Liver (tissue), 3 donors: ENCODE measurements at regions not wholly inside any gene's neighbourhood (a gene's known extent, or its start where the extent isn't known, plus 50 kb on each side); places are given as distances from the start of the nearest gene placed in this dataset.

Experiments
- CTCF ChIP-seq: fragments of 150-350 bp; IDR thresholded peaks from 2 replicates; pipeline ENCODE4 v1.5.1; 2017; ENCODE audit warnings: improper control_type of control experiment, low read depth, low read length; ENCODE audit not compliant: missing input control
- EGR1 ChIP-seq, 2 donors: IDR thresholded peaks; 2 replicates each; pipeline ENCODE4 v1.6.1; 2016 to 2018; ENCODE audit warnings: antibody characterized with exemption in 2 of 2, low read depth in 2 of 2
- FOXA1 ChIP-seq: IDR thresholded peaks from 2 replicates; pipeline ENCODE4 v1.6.1; 2016; ENCODE audit warnings: antibody characterized with exemption
- JUND ChIP-seq, 2 donors: IDR thresholded peaks; 2 replicates each; pipeline ENCODE4 v1.6.1; 2016; ENCODE audit warnings: antibody characterized with exemption in 2 of 2
- NR2F2 ChIP-seq: IDR thresholded peaks from 2 replicates; pipeline ENCODE4 v1.6.1; 2016; ENCODE audit warnings: antibody characterized with exemption
- RAD21 ChIP-seq, 2 donors: IDR thresholded peaks; 2 replicates each; pipeline ENCODE4 v1.6.1; 2016; ENCODE audit warnings: antibody characterized with exemption in 2 of 2, mild to moderate bottlenecking in 2 of 2
- SP1 ChIP-seq: IDR thresholded peaks from 2 replicates; pipeline ENCODE4 v1.6.1; 2018; ENCODE audit warnings: antibody characterized with exemption, mild to moderate bottlenecking
- TAF1 ChIP-seq: conservative IDR thresholded peaks from 2 replicates; pipeline ENCODE4 v1.6.1; 2016; ENCODE audit warnings: antibody characterized with exemption, mild to moderate bottlenecking
- YY1 ChIP-seq: IDR thresholded peaks from 2 replicates; pipeline ENCODE4 v1.6.1; 2016; ENCODE audit warnings: antibody characterized with exemption, mild to moderate bottlenecking
- TF ChIP-seq, protein P1 (sequence below): IDR thresholded peaks from 2 replicates; pipeline ENCODE4 v1.6.1; 2016; ENCODE audit warnings: antibody characterized with exemption, mild to moderate bottlenecking
- TF ChIP-seq, protein P2 (sequence below): IDR thresholded peaks from 2 replicates; pipeline ENCODE4 v1.6.1; 2016; ENCODE audit warnings: antibody characterized with exemption
- TF ChIP-seq, protein P3 (sequence below): IDR thresholded peaks from 2 replicates; pipeline ENCODE4 v1.6.1; 2016; ENCODE audit warnings: antibody characterized with exemption
- TF ChIP-seq, protein P4 (sequence below): IDR thresholded peaks from 2 replicates; pipeline ENCODE4 v1.6.1; 2016; ENCODE audit warnings: antibody characterized with exemption
- donor health status: healthy.
- donor health status: healthy.

GRCh38 chr5:158264264-158264663, 405.3 kb upstream of the CLINT1 start:
- no peak for TF ChIP-seq CTCF
- no peak for TF ChIP-seq RAD21 (IDR thresholded peaks at IDR 0.05)
- TF ChIP-seq, protein P1, sequence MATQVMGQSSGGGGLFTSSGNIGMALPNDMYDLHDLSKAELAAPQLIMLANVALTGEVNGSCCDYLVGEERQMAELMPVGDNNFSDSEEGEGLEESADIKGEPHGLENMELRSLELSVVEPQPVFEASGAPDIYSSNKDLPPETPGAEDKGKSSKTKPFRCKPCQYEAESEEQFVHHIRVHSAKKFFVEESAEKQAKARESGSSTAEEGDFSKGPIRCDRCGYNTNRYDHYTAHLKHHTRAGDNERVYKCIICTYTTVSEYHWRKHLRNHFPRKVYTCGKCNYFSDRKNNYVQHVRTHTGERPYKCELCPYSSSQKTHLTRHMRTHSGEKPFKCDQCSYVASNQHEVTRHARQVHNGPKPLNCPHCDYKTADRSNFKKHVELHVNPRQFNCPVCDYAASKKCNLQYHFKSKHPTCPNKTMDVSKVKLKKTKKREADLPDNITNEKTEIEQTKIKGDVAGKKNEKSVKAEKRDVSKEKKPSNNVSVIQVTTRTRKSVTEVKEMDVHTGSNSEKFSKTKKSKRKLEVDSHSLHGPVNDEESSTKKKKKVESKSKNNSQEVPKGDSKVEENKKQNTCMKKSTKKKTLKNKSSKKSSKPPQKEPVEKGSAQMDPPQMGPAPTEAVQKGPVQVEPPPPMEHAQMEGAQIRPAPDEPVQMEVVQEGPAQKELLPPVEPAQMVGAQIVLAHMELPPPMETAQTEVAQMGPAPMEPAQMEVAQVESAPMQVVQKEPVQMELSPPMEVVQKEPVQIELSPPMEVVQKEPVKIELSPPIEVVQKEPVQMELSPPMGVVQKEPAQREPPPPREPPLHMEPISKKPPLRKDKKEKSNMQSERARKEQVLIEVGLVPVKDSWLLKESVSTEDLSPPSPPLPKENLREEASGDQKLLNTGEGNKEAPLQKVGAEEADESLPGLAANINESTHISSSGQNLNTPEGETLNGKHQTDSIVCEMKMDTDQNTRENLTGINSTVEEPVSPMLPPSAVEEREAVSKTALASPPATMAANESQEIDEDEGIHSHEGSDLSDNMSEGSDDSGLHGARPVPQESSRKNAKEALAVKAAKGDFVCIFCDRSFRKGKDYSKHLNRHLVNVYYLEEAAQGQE: no peak
- TF ChIP-seq NR2F2: no peak
- TF ChIP-seq SP1: no peak
- TF ChIP-seq, protein P2, sequence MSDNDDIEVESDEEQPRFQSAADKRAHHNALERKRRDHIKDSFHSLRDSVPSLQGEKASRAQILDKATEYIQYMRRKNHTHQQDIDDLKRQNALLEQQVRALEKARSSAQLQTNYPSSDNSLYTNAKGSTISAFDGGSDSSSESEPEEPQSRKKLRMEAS: no peak
- no peak for TF ChIP-seq EGR1 (IDR thresholded peaks at IDR 0.05; ENCODE audit: low read depth in 2 of 2)
- no peak for TF ChIP-seq TAF1
- TF ChIP-seq, protein P3, sequence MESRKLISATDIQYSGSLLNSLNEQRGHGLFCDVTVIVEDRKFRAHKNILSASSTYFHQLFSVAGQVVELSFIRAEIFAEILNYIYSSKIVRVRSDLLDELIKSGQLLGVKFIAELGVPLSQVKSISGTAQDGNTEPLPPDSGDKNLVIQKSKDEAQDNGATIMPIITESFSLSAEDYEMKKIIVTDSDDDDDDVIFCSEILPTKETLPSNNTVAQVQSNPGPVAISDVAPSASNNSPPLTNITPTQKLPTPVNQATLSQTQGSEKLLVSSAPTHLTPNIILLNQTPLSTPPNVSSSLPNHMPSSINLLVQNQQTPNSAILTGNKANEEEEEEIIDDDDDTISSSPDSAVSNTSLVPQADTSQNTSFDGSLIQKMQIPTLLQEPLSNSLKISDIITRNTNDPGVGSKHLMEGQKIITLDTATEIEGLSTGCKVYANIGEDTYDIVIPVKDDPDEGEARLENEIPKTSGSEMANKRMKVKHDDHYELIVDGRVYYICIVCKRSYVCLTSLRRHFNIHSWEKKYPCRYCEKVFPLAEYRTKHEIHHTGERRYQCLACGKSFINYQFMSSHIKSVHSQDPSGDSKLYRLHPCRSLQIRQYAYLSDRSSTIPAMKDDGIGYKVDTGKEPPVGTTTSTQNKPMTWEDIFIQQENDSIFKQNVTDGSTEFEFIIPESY: no peak
- TF ChIP-seq, protein P4, sequence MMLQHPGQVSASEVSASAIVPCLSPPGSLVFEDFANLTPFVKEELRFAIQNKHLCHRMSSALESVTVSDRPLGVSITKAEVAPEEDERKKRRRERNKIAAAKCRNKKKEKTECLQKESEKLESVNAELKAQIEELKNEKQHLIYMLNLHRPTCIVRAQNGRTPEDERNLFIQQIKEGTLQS: no peak
- no peak for TF ChIP-seq FOXA1
- no peak for TF ChIP-seq YY1
- no peak for TF ChIP-seq JUND (IDR thresholded peaks at IDR 0.05)
